ENCODE measurements at regions not wholly inside any gene's neighbourhood (a gene's known extent, or its start where the extent isn't known, plus 50 kb on each side); places are given as distances from the start of the nearest gene placed in this dataset.
A peak's percentile ranks its signal among the peaks of the same experiment; 100 is the strongest.

GRCh38 chr5:116681334-116682013, 106.9 kb upstream of the SEMA6A start:
- Mint-ChIP-seq H3K27ac (ENCODE audit: unreplicated experiment) (peak overlapping the region; percentile 67), H3K36me3 (ENCODE audit: insufficient read depth, unreplicated experiment) (peaks cover 10% of the 10 kb centered on the region), H3K27me3 (ENCODE audit: unreplicated experiment) (no peaks in the 10 kb centered on the region), H3K4me3 (ENCODE audit: low read depth, unreplicated experiment) (no peak overlapping the region), H3K9me3 (ENCODE audit: low read depth, unreplicated experiment) (no peaks in the 10 kb centered on the region), H3K4me1 (ENCODE audit: low read depth, unreplicated experiment) (peaks cover 63% of the 10 kb centered on the region)
- no peak for TF ChIP-seq CTCF (IDR thresholded peaks at IDR 0.05; ENCODE audit: unreplicated experiment)
- DNase-seq: peak; percentile 48
- CTCF ChIA-PET: interaction anchor here (0.9 to 1.7 kb wide), 2 partner anchors 9 kb away, joined by 3 to 5 read pairs; no protein-coding TSS in a partner anchor
- BruUV-seq (replicated peaks): no TSS peak
- intact Hi-C loops (cut with micrococcal nuclease; ENCODE audit: unreplicated experiment): no loop called here

- peaks cover 19% of the 10 kb centered on the region for H3K36me3 Mint-ChIP-seq (ENCODE audit: insufficient read depth, unreplicated experiment)
- intact Hi-C loops (cut with micrococcal nuclease; ENCODE audit: unreplicated experiment): no loop called here
- CTCF ChIA-PET: no interaction called here
- peak overlapping the region; percentile 95 for H3K27ac Mint-ChIP-seq (ENCODE audit: unreplicated experiment)
- no TSS peak for BruUV-seq (replicated peaks)
- no peak for DNase-seq
- no peak overlapping the region for H3K4me3 Mint-ChIP-seq (ENCODE audit: low read depth, unreplicated experiment)
- peaks cover 86% of the 10 kb centered on the region for H3K4me1 Mint-ChIP-seq (ENCODE audit: low read depth, unreplicated experiment)
- H3K9me3 Mint-ChIP-seq (ENCODE audit: low read depth, unreplicated experiment): no peaks in the 10 kb centered on the region
- H3K27me3 Mint-ChIP-seq (ENCODE audit: unreplicated experiment): no peaks in the 10 kb centered on the region
- no peak for TF ChIP-seq CTCF (IDR thresholded peaks at IDR 0.05; ENCODE audit: unreplicated experiment)
Observed at GRCh38 chr5:116675626-116675910, 100.9 kb upstream of the SEMA6A start.

GRCh38 chr5:116674881-116675625, 100.4 kb upstream of the SEMA6A start:
- Mint-ChIP-seq H3K27me3 (ENCODE audit: unreplicated experiment) (no peaks in the 10 kb centered on the region), H3K4me1 (ENCODE audit: low read depth, unreplicated experiment) (peaks cover 86% of the 10 kb centered on the region), H3K27ac (ENCODE audit: unreplicated experiment) (peak overlapping the region; percentile 95), H3K9me3 (ENCODE audit: low read depth, unreplicated experiment) (no peaks in the 10 kb centered on the region), H3K36me3 (ENCODE audit: insufficient read depth, unreplicated experiment) (peaks cover 19% of the 10 kb centered on the region), H3K4me3 (ENCODE audit: low read depth, unreplicated experiment) (no peak overlapping the region)
- CTCF ChIA-PET: no interaction called here
- no TSS peak for BruUV-seq (replicated peaks)
- no peak for DNase-seq
- TF ChIP-seq CTCF (IDR thresholded peaks at IDR 0.05; ENCODE audit: unreplicated experiment): no peak
- intact Hi-C loops (cut with micrococcal nuclease; ENCODE audit: unreplicated experiment): loop anchor here (5.0 kb wide), 2 partner anchors 197 to 272 kb away; no protein-coding TSS in a partner anchor

- no TSS peak for BruUV-seq (replicated peaks)
- CTCF ChIA-PET: interaction anchor here (0.7 to 1.5 kb wide), 2 partner anchors 9 to 93 kb away, joined by 3 to 4 read pairs; no protein-coding TSS in a partner anchor
- peaks cover 19% of the 10 kb centered on the region for H3K36me3 Mint-ChIP-seq (ENCODE audit: insufficient read depth, unreplicated experiment)
Observed at GRCh38 chr5:116673453-116673852, 98.8 kb upstream of the SEMA6A start.

More at GRCh38 chr5:116673453-116673852, 98.8 kb upstream of the SEMA6A start:
- Mint-ChIP-seq H3K27ac (ENCODE audit: unreplicated experiment) (peak overlapping the region; percentile 95), H3K9me3 (ENCODE audit: low read depth, unreplicated experiment) (no peaks in the 10 kb centered on the region), H3K4me3 (ENCODE audit: low read depth, unreplicated experiment) (no peak overlapping the region), H3K27me3 (ENCODE audit: unreplicated experiment) (no peaks in the 10 kb centered on the region), H3K4me1 (ENCODE audit: low read depth, unreplicated experiment) (peaks cover 96% of the 10 kb centered on the region)
- no peak for TF ChIP-seq CTCF (IDR thresholded peaks at IDR 0.05; ENCODE audit: unreplicated experiment)
- DNase-seq: no peak
- intact Hi-C loops (cut with micrococcal nuclease; ENCODE audit: unreplicated experiment): loop anchor here (2.0 to 5.0 kb wide), 4 partner anchors 59 to 274 kb away; no protein-coding TSS in a partner anchor
